ENCODE measurements at regions not wholly inside any gene's neighbourhood (a gene's known extent, or its start where the extent isn't known, plus 50 kb on each side); places are given as distances from the start of the nearest gene placed in this dataset.

DNA sequence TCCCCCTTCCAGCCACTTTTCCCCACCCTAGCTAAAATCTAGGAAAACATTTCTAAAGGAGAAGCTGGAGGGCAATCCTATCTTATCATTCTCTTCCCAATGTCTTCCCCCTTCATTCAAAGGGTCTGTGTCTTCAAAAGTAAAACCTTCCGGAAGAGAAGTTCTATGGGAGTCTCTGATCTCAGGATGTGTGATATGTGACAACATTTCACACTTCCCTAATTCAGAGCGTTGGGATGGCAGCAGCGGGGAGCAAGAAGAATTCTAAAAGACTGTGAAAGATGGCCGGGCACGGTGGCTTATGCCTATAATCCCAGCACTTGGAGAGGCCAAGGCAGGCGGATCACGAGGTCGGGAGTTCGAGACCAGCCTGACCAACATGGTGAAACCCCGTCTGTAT is 65.4 kb upstream of the AKIRIN2 start:
- Mint-ChIP-seq H3K36me3 (ENCODE audit: low read depth) (no peaks in the 10 kb centered on the region), H3K4me1 (peaks cover 4% of the 10 kb centered on the region), H3K27ac (no peak overlapping the region), H3K9me3 (no peaks in the 10 kb centered on the region), H3K4me3 (no peak overlapping the region), H3K27me3 (ENCODE audit: insufficient read depth) (no peaks in the 10 kb centered on the region)
- no peaks in the 10 kb centered on the region for H3K36me3 ChIP-seq (ENCODE audit: control insufficient read depth, insufficient read depth, low read length)
- H3K4me3 ChIP-seq (ENCODE audit: low read length) = no peak overlapping the region
- TF ChIP-seq, protein P1, sequence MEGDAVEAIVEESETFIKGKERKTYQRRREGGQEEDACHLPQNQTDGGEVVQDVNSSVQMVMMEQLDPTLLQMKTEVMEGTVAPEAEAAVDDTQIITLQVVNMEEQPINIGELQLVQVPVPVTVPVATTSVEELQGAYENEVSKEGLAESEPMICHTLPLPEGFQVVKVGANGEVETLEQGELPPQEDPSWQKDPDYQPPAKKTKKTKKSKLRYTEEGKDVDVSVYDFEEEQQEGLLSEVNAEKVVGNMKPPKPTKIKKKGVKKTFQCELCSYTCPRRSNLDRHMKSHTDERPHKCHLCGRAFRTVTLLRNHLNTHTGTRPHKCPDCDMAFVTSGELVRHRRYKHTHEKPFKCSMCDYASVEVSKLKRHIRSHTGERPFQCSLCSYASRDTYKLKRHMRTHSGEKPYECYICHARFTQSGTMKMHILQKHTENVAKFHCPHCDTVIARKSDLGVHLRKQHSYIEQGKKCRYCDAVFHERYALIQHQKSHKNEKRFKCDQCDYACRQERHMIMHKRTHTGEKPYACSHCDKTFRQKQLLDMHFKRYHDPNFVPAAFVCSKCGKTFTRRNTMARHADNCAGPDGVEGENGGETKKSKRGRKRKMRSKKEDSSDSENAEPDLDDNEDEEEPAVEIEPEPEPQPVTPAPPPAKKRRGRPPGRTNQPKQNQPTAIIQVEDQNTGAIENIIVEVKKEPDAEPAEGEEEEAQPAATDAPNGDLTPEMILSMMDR (conservative IDR thresholded peaks at IDR 0.05) = no peak
- no peak for DNase-seq
- no peak overlapping the region for H3K27ac ChIP-seq (ENCODE audit: low read depth, low read length)
- H3K9me3 ChIP-seq (ENCODE audit: control insufficient read depth, low read length) = no peaks in the 10 kb centered on the region
- no peaks in the 10 kb centered on the region for H3K27me3 ChIP-seq (ENCODE audit: control insufficient read depth, insufficient read depth, low read length, poor library complexity, severe bottlenecking)
- 93 to 96% methylated on average over 4 to 9 of the region's 10 CpGs for WGBS, 2 experiments (ENCODE audit: insufficient coverage in 1 of 2, insufficient read length in 1 of 2)
- no peak overlapping the region for H3K9ac ChIP-seq (ENCODE audit: extremely low read depth, low read length, poor library complexity, severe bottlenecking)
- H3K4me1 ChIP-seq (ENCODE audit: control insufficient read depth, insufficient read depth, low read length) = peaks cover 3% of the 10 kb centered on the region

DNA sequence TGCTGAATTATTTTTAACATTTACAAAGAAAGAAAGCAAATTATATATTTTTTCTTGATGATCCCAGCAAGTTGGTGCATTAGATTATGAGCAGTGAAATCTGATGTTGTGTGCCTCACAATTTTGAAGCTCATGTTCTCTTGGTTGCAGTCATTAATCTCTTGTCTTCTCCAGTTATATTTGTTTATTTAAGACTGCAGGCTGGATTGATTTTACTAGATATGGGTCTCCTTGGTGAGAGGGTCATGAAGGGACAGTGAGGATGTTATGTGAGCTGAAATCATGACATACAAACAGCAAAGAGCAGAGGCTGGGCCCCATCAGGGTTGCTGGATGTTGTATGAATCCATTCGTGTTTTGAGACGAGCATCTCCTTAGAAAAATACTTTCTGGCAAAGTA is 64.2 kb upstream of the AKIRIN2 start:
- H3K4me3 ChIP-seq (ENCODE audit: low read length) = no peak overlapping the region
- no peaks in the 10 kb centered on the region for H3K36me3 ChIP-seq (ENCODE audit: control insufficient read depth, insufficient read depth, low read length)
- H3K4me1 Mint-ChIP-seq = no peaks in the 10 kb centered on the region
- no peaks in the 10 kb centered on the region for H3K9me3 Mint-ChIP-seq
- 100% methylated on average over 2 of the region's 2 CpGs; no CpG with 5 or more reads in 1 of the 2 experiments for WGBS, 2 experiments (ENCODE audit: insufficient coverage in 1 of 2, insufficient read length in 1 of 2)
- H3K9me3 ChIP-seq (ENCODE audit: control insufficient read depth, low read length) = no peaks in the 10 kb centered on the region
- H3K27ac ChIP-seq (ENCODE audit: low read depth, low read length) = no peak overlapping the region
- no peak for DNase-seq
- no peaks in the 10 kb centered on the region for H3K36me3 Mint-ChIP-seq (ENCODE audit: low read depth)
- H3K27me3 Mint-ChIP-seq (ENCODE audit: insufficient read depth) = no peaks in the 10 kb centered on the region
- no peak overlapping the region for H3K27ac Mint-ChIP-seq
- no peaks in the 10 kb centered on the region for H3K27me3 ChIP-seq (ENCODE audit: control insufficient read depth, insufficient read depth, low read length, poor library complexity, severe bottlenecking)
- no peak overlapping the region for H3K4me3 Mint-ChIP-seq
- H3K4me1 ChIP-seq (ENCODE audit: control insufficient read depth, insufficient read depth, low read length) = no peaks in the 10 kb centered on the region
- TF ChIP-seq, protein P1 (conservative IDR thresholded peaks at IDR 0.05) = no peak
- no peak overlapping the region for H3K9ac ChIP-seq (ENCODE audit: extremely low read depth, low read length, poor library complexity, severe bottlenecking)

DNA sequence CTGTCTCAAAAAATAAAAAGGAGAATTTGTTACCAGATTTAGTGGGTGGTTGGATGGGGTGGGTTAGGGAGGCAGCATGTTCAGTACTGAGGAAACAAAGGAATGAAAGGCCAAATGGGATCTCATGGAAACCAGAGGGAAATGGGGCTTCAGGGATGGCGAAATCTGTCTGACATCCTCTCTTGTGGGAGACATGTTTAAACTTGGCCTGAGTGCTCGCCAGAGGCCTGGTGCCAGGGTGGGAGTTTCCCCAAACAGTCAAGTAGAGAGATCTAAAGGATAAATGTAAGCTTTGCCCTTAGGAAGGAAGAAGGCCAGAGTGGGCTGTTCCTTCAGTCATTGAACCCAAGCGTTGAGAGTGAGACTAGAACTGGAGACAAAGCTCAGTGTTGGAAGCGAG is 61.9 kb upstream of the AKIRIN2 start:
- H3K4me1 ChIP-seq (ENCODE audit: control insufficient read depth, insufficient read depth, low read length) = no peaks in the 10 kb centered on the region
- H3K27me3 Mint-ChIP-seq (ENCODE audit: insufficient read depth) = no peaks in the 10 kb centered on the region
- H3K27ac Mint-ChIP-seq = no peak overlapping the region
- H3K36me3 Mint-ChIP-seq (ENCODE audit: low read depth) = no peaks in the 10 kb centered on the region
- 80 to 93% methylated on average over 3 to 4 of the region's 4 CpGs for WGBS, 2 experiments (ENCODE audit: insufficient coverage in 1 of 2, insufficient read length in 1 of 2)
- DNase-seq = no peak
- H3K27ac ChIP-seq (ENCODE audit: low read depth, low read length) = no peak overlapping the region
- H3K4me3 ChIP-seq (ENCODE audit: low read length) = no peak overlapping the region
- H3K36me3 ChIP-seq (ENCODE audit: control insufficient read depth, insufficient read depth, low read length) = no peaks in the 10 kb centered on the region
- TF ChIP-seq, protein P1 (conservative IDR thresholded peaks at IDR 0.05) = no peak
- no peaks in the 10 kb centered on the region for H3K9me3 ChIP-seq (ENCODE audit: control insufficient read depth, low read length)
- no peak overlapping the region for H3K9ac ChIP-seq (ENCODE audit: extremely low read depth, low read length, poor library complexity, severe bottlenecking)
- H3K4me3 Mint-ChIP-seq = no peak overlapping the region
- no peaks in the 10 kb centered on the region for H3K27me3 ChIP-seq (ENCODE audit: control insufficient read depth, insufficient read depth, low read length, poor library complexity, severe bottlenecking)
- no peaks in the 10 kb centered on the region for H3K4me1 Mint-ChIP-seq
- no peaks in the 10 kb centered on the region for H3K9me3 Mint-ChIP-seq

Data from endodermal cell (in vitro differentiated cells).